ENCODE measurements at regions not wholly inside any gene's neighbourhood (a gene's known extent, or its start where the extent isn't known, plus 50 kb on each side); places are given as distances from the start of the nearest gene placed in this dataset.

GRCh38 chr1:94324178-94324544 lies 86.8 kb upstream of the ARHGAP29 start:
- TF ChIP-seq ZFP3 (CRISPR knock-in tag; IDR thresholded peaks at IDR 0.05) (no peak), ARNTL (CRISPR knock-in tag; IDR thresholded peaks at IDR 0.05; ENCODE audit: borderline replicate concordance, low read depth) (no peak), TOX (CRISPR knock-in tag; IDR thresholded peaks at IDR 0.05; ENCODE audit: borderline replicate concordance) (no peak), OSR1 (CRISPR knock-in tag; IDR thresholded peaks at IDR 0.05) (no peak), ZC3H10 (CRISPR knock-in tag; IDR thresholded peaks at IDR 0.05) (no peak), PATZ1 (CRISPR knock-in tag; IDR thresholded peaks at IDR 0.05; ENCODE audit: borderline replicate concordance) (no peak), RARB (CRISPR knock-in tag; IDR thresholded peaks at IDR 0.05) (no peak), ZNF565 (CRISPR knock-in tag; conservative IDR thresholded peaks at IDR 0.05; ENCODE audit: low read depth) (no peak), TCF4 (CRISPR knock-in tag; IDR thresholded peaks at IDR 0.05; ENCODE audit: borderline replicate concordance) (no peak), CSDC2 (CRISPR knock-in tag; IDR thresholded peaks at IDR 0.05) (no peak)
- TF ChIP-seq, protein P1, sequence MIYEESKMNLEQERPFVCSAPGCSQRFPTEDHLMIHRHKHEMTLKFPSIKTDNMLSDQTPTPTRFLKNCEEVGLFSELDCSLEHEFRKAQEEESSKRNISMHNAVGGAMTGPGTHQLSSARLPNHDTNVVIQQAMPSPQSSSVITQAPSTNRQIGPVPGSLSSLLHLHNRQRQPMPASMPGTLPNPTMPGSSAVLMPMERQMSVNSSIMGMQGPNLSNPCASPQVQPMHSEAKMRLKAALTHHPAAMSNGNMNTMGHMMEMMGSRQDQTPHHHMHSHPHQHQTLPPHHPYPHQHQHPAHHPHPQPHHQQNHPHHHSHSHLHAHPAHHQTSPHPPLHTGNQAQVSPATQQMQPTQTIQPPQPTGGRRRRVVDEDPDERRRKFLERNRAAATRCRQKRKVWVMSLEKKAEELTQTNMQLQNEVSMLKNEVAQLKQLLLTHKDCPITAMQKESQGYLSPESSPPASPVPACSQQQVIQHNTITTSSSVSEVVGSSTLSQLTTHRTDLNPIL (CRISPR knock-in tag; IDR thresholded peaks at IDR 0.05; ENCODE audit: low read depth) = no peak

Data from SK-N-SH treated with all-trans-retinoic acid at 6 μM for 48 hours (cell line).